ENCODE measurements at regions not wholly inside any gene's neighbourhood (a gene's known extent, or its start where the extent isn't known, plus 50 kb on each side); places are given as distances from the start of the nearest gene placed in this dataset.

DNA sequence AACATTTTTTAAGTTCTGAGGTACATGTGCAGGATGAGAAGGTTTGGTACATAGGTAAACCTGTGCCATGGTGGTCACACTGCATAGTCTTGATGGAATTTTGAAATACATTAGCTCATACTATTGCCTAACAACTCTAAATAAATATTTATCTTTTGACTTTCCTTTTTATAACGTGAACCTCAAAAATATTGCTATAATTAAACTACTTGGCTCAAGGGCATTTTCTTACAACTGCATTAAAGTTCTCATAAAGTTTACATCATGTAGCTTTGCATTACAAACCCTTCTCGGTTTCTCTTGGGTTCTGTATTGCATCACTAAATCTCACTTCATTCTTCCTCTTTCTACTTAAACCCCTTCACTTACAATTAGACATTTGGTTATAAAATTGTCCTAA lies 636.0 kb upstream of the PTCHD4 start:
- DNase-seq (ENCODE audit: insufficient read length, low spot score) (no peak), FAIRE-seq (peak; percentile 15)
- no peak for TF ChIP-seq POLR2A (IDR thresholded peaks at IDR 0.05; ENCODE audit: low read depth, low read length)

DNA sequence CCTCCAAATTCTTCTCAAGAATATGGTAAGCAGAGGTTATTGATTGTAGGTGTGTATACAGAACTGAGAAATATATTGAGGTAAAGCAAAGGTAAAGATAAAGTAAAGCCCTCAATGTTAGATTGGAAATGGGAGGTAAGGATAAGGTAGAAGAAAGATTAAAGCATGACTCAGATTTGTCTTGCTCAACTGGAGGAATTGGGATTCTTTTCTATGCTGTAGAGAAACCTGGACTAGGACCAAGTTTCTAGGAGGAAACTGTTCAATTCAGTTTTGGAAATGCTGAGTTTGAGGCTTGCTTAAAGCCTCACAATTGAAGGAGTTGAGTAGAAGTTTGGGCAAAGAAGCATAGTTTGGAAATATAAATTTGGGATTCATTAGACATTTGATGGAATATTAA lies 634.0 kb upstream of the PTCHD4 start:
- TF ChIP-seq POLR2A (IDR thresholded peaks at IDR 0.05; ENCODE audit: low read depth, low read length): no peak
- no peak for DNase-seq (ENCODE audit: insufficient read length, low spot score)
- FAIRE-seq: peak; percentile 88

DNA sequence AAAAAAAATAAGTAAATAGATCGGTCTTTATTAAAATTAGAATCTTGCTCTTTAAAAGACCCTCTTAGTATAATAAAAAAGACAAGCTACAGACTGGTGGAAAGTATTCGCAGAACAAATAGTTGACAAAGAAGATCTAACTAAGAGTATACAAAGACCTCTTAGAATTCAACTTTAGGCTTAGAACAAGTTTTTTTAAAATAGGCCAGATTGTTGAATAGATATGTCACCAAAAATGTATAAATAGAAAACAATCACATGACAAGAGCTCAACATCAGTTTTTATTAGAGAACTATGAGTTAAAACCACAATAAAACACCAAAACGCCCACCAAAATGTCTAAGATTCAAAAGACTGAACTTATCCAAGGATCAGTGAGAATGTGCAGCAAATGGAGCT lies 632.7 kb upstream of the PTCHD4 start:
- DNase-seq (ENCODE audit: insufficient read length, low spot score) (no peak), FAIRE-seq (peak; percentile 60)
- no peak for TF ChIP-seq POLR2A (IDR thresholded peaks at IDR 0.05; ENCODE audit: low read depth, low read length)

DNA sequence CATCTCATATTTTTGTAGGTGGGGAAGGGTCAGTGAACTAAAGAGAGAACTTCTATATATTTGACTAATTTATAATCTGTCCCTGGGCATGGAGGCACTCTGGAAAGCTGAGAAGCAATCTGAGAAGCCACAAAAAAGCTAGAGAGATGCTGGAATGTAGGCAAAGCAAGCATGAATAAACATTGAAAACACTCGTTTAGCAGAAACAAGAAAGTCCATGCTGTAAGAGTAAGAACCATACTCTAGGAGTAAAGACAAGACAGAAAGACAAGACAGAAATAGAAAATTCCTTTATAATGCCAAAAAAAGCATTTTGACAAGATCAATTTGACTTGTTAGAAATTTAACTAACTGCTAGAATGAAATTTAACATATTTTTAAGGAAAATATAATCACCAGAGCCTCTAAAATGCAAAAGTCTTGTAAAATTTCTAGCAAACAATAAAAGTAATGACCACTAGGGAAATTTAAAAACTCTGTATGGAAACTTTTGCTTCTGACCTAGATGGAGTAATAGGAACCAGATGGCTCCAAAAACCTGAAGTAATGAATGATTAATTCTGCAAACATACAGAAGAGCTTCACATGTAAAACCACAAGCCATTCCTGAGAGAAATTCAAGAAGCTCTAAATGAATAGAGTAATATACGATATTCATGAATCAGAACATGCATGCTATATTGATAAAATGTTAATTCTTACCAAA lies 625.7 kb upstream of the PTCHD4 start:
- FAIRE-seq (peak; percentile 74), DNase-seq (ENCODE audit: insufficient read length, low spot score) (no peak)
- no peak for TF ChIP-seq POLR2A (IDR thresholded peaks at IDR 0.05; ENCODE audit: low read depth, low read length)

DNA sequence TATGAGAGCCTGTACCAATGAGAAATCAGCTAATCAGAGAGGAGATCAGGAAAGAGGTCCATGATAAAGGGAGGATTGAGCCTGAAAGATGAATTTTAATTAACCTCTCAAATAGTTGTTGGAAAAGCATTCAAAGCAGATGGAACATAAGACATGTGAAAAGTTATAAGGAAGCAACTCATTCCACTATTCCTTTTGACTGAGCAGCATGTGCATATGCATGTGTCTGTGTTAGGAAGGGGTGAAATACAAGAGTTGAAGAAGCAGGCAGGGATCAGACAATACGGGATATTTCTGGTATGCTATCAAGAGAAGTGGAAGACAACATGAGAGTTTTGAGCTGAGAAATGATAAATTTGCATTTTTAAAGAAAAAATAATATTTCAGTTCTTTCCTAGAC lies 624.8 kb upstream of the PTCHD4 start:
- TF ChIP-seq POLR2A (IDR thresholded peaks at IDR 0.05; ENCODE audit: low read depth, low read length): no peak
- DNase-seq (ENCODE audit: insufficient read length, low spot score) (no peak), FAIRE-seq (peak; percentile 64)

DNA sequence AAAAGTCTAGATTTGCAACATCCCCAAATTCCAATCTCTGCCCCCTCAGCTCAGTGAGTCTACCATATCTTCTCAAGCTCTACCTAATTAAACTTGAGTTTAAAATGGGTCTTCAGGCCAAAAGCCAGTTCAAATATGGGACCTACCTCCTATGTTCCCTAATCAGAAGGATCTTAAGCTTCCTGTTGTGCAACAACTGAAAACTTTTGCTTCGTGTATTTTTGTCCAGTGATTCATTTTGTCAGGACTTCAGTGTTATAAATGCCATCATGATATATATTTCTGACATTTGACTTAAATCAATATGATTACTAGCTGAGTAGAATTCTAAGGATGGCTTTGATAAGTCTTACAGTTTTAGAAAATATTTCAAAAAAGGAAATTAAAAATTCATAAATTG lies 622.6 kb upstream of the PTCHD4 start:
- TF ChIP-seq POLR2A (IDR thresholded peaks at IDR 0.05; ENCODE audit: low read depth, low read length): no peak
- FAIRE-seq (peak; percentile 84), DNase-seq (ENCODE audit: insufficient read length, low spot score) (no peak)

DNA sequence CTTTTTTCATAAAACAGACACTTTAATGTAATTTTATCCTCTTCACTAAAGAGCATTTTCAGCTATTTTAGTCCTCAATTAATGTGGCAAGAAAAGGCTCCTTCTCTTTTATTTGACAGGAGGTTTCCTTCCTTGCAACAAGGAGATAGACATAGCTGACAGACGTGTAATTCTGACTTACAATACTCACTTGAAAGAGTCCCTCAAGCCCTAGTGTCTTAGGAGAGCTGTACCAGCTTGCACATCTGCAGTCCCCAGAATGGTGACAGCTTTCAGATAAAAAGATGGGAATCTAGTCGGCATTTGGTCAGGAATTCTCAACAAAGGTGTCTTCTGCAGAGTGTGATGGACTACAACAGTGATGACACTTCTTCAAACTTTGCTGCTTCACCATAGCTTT lies 603.7 kb upstream of the PTCHD4 start:
- DNase-seq (ENCODE audit: insufficient read length, low spot score): no peak
- TF ChIP-seq POLR2A (IDR thresholded peaks at IDR 0.05; ENCODE audit: low read depth, low read length): no peak
- FAIRE-seq: no peak

DNA sequence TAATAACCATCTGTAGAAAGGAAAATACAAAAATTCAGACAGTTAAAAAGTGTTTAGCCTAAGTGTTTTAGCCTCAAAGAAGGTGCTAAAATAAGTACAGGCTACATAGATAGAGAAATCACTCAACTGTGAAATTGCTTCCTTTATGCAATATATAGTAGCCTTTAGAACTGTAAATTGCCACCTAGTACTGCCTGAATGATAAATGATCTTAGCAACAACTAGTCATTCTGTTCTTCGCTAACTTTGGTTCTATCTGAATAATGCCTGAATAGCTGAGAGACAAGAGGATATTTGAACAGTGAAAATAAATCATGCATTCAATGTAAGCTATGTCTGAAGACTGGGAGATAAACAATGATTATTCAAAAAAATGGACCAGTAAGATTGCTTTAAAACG lies 603.3 kb upstream of the PTCHD4 start:
- FAIRE-seq (no peak), DNase-seq (ENCODE audit: insufficient read length, low spot score) (no peak)
- no peak for TF ChIP-seq POLR2A (IDR thresholded peaks at IDR 0.05; ENCODE audit: low read depth, low read length)

DNA sequence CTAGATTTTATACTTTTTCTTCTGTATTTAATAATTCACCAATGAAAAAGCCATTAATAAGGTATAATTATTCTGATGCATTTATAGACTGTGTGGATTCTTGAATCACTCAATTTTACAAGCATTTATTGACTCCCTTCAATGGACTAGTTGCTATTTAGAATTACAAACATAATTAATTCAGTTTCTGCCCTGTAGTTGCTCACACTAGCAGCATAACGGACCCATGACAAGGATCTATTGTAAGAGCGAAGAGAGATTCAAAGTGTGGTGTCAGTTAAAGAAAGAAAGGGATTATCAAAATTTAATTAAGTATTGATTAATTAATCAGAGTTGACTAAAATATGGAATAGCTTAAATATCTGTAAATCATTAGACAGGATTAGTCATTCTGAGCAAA lies 602.6 kb upstream of the PTCHD4 start:
- no peak for FAIRE-seq
- TF ChIP-seq POLR2A (IDR thresholded peaks at IDR 0.05; ENCODE audit: low read depth, low read length): no peak

DNA sequence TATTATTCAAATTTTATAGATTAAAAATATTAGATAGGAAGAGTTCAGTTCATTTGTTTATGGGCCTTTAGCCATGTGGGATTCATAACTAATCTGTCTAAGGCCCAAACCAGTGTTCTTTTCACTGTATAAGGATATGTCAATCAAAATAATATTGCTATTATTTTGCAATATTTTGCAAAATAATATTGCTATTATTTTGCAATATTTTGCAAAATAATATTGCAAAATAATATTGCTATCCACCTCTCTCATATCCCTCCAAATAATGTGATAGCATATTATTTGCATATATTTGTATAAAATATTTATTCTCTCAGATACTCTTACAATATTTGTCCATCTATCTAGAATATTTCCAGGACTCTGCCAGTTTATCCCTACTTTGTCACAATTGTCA lies 595.3 kb upstream of the PTCHD4 start:
- DNase-seq (ENCODE audit: insufficient read length, low spot score) (no peak), FAIRE-seq (no peak)
- TF ChIP-seq POLR2A (IDR thresholded peaks at IDR 0.05; ENCODE audit: low read depth, low read length): no peak

More for the DNA sequence above, 602.6 kb upstream of the PTCHD4 start:
- DNase-seq (ENCODE audit: insufficient read length, low spot score): no peak

DNA sequence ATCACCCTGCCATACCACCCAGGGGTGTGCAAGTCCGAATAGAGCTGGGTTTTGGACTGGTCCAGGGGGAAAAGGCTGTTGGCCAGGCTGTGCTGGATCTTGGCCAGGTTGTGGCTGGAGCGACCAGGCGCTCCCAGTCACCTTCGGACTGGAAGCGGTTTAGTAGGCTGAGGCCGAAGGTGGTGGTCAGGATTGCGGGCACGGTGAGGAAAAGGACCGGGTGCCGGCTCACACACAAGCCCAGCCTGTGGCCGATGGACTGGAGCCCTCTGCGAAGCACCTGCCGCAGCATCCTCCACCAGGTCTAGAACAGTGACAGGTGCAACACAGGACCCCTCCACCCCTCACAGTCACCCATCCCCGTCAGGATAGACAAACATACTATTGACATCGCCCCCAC lies 590.6 kb upstream of the PTCHD4 start:
- no peak for TF ChIP-seq POLR2A (IDR thresholded peaks at IDR 0.05; ENCODE audit: low read depth, low read length)
- DNase-seq (ENCODE audit: insufficient read length, low spot score): no peak
- FAIRE-seq: no peak

DNA sequence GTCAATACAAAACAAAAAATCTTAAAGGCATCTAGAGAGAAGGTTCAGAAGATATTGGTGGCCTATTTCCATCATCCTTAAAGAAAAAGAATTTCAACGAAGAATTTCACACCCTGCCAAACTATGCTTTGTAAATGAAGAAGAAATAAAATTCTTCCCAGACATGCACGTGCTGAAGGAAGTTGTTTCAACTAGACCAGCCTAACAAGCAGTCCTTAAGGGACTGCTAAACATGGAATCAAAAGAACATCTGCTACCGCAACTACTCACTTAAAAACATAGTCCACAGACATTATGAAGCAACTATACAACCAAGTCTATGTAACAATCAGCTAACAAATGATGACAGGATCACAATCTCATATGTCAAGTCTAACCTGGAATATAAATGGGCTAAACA lies 584.9 kb upstream of the PTCHD4 start:
- DNase-seq (ENCODE audit: insufficient read length, low spot score): no peak
- no peak for TF ChIP-seq POLR2A (IDR thresholded peaks at IDR 0.05; ENCODE audit: low read depth, low read length)
- FAIRE-seq: peak; percentile 74

DNA sequence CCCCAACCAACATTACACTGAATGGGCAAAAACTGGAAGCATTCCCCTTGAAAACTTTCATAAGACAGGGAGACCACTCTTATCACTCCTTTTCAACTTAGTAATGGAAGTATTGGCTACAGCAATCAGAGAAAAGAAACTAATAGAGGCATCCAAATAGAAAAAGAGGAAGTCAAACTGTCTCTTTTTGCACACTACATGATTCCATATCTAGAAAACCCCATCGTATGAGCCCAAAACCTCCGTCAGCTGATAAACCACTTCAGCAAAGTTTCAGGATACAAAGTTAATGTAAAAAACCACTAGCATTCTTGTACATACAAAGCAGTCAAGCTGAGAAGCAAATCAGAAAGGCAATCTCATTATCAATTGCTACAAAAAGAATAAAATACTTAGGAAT lies 580.4 kb upstream of the PTCHD4 start:
- no peak for FAIRE-seq
- no peak for TF ChIP-seq POLR2A (IDR thresholded peaks at IDR 0.05; ENCODE audit: low read depth, low read length)

DNA sequence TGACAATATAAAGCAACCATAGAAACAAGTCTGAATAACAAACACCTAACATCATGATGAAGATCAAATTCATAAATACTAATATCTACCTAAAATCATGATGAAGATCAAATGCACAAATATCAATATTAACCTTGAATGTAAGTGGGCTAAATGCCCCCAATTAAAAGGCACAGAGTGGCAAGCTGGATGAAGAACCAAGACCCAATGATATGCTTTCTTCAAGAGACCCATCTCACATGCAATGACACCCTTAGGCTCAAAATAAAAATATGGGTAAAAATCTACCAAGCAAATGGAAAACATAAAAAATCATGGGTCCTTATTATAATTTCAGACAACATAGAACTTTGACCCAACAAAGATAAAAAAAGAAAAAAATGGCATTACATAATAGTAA lies 578.5 kb upstream of the PTCHD4 start:
- no peak for TF ChIP-seq POLR2A (IDR thresholded peaks at IDR 0.05; ENCODE audit: low read depth, low read length)
- no peak for DNase-seq (ENCODE audit: insufficient read length, low spot score)
- FAIRE-seq: no peak

More for the DNA sequence above, 580.4 kb upstream of the PTCHD4 start:
- DNase-seq (ENCODE audit: insufficient read length, low spot score): no peak

DNA sequence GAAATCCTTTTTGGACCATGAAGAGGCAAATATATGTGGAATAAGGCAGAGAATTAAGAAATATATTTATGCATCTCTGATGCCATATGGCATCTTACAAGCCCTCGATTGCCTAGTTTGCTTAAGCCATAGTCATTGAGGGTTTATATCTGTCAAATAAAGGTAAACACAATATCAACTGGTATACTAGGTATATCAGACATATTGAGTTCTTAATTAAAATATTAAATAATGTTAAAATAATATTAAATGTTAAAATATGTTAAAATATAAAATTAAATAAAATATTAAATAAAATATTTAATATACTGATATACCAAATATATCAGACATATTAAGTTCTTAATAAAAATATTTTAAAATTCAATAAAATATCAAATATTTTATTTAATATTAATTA lies 567.4 kb upstream of the PTCHD4 start:
- no peak for FAIRE-seq
- no peak for DNase-seq (ENCODE audit: insufficient read length, low spot score)
- TF ChIP-seq POLR2A (IDR thresholded peaks at IDR 0.05; ENCODE audit: low read depth, low read length): no peak

DNA sequence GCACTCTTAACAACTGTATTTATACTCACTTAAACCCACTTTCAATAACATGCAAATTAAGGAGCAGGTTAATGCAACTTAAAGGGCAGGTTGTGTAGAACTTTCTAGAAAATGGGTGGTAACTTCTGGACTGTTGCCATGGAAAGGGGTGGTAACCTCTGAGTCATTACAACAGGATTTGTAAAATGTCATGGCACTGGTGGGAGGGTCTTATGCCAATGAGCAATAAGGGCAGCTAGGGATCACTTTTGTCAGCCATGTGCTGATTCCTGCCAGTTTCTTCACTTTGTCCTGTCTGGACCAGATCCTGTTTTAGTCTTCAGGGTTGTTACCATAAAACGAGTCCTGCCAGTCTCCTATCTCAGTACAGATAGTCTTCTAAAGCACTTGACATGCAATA lies 560.5 kb upstream of the PTCHD4 start:
- DNase-seq (ENCODE audit: insufficient read length, low spot score): no peak
- no peak for FAIRE-seq
- TF ChIP-seq POLR2A (IDR thresholded peaks at IDR 0.05; ENCODE audit: low read depth, low read length): no peak
